ENCODE measurements at regions not wholly inside any gene's neighbourhood (a gene's known extent, or its start where the extent isn't known, plus 50 kb on each side); places are given as distances from the start of the nearest gene placed in this dataset.
"Not testable (repeated sequence)": the region's sequence is repeated elsewhere in the genome, so short reads cannot be mapped to it uniquely, and the experiment has no call there.

GRCh38 chr11:134725716-134726639, 313.9 kb upstream of the B3GAT1 start:
- DNase-seq (ENCODE audit: low spot score), result peak; percentile 24

- DNase-seq (ENCODE audit: low spot score), result no peak
Measured at GRCh38 chr11:134725211-134725610, 313.2 kb upstream of the B3GAT1 start.

GRCh38 chr11:134724779-134725140, 312.7 kb upstream of the B3GAT1 start:
- DNase-seq (ENCODE audit: low spot score), result no peak

GRCh38 chr11:134724106-134724778, 312.2 kb upstream of the B3GAT1 start:
- no peak for DNase-seq (ENCODE audit: low spot score)

- DNase-seq (ENCODE audit: low spot score), result not testable (repeated sequence)
Measured at GRCh38 chr11:134720691-134721070, 308.6 kb upstream of the B3GAT1 start.

- not testable (repeated sequence) for DNase-seq (ENCODE audit: low spot score)
Measured at GRCh38 chr11:134719940-134720690, 308.1 kb upstream of the B3GAT1 start.

- DNase-seq (ENCODE audit: low spot score), result no peak
Measured at GRCh38 chr11:134719397-134719796, 307.4 kb upstream of the B3GAT1 start.

GRCh38 chr11:134716582-134716981, 304.5 kb upstream of the B3GAT1 start:
- DNase-seq (ENCODE audit: low spot score), result no peak

- DNase-seq (ENCODE audit: low spot score), result no peak
Measured at GRCh38 chr11:134714021-134714656, 302.1 kb upstream of the B3GAT1 start.

GRCh38 chr11:134712228-134713145, 300.4 kb upstream of the B3GAT1 start:
- no peak for DNase-seq (ENCODE audit: low spot score)

GRCh38 chr11:134711588-134711987, 299.5 kb upstream of the B3GAT1 start:
- DNase-seq (ENCODE audit: low spot score), result no peak

GRCh38 chr11:134710861-134711407, 298.9 kb upstream of the B3GAT1 start:
- DNase-seq (ENCODE audit: low spot score), result no peak

- DNase-seq (ENCODE audit: low spot score), result no peak
Measured at GRCh38 chr11:134705858-134706257, 293.8 kb upstream of the B3GAT1 start.

GRCh38 chr11:134702827-134703226, 290.8 kb upstream of the B3GAT1 start:
- DNase-seq (ENCODE audit: low spot score), result no peak

- DNase-seq (ENCODE audit: low spot score), result no peak
Measured at GRCh38 chr11:134701564-134702165, 289.6 kb upstream of the B3GAT1 start.

- no peak for DNase-seq (ENCODE audit: low spot score)
Measured at GRCh38 chr11:134700101-134700640, 288.1 kb upstream of the B3GAT1 start.

GRCh38 chr11:134696455-134696854, 284.4 kb upstream of the B3GAT1 start:
- no peak for DNase-seq (ENCODE audit: low spot score)

GRCh38 chr11:134691985-134692384, 279.9 kb upstream of the B3GAT1 start:
- DNase-seq (ENCODE audit: low spot score), result no peak

GRCh38 chr11:134691295-134691873, 279.3 kb upstream of the B3GAT1 start:
- DNase-seq (ENCODE audit: low spot score), result no peak

- no peak for DNase-seq (ENCODE audit: low spot score)
Measured at GRCh38 chr11:134689886-134690285, 277.8 kb upstream of the B3GAT1 start.
